ENCODE measurements at regions not wholly inside any gene's neighbourhood (a gene's known extent, or its start where the extent isn't known, plus 50 kb on each side); places are given as distances from the start of the nearest gene placed in this dataset.

- no peak for TF ChIP-seq ZNF462 (CRISPR knock-in tag; IDR thresholded peaks at IDR 0.05)
- TF ChIP-seq CTCF (conservative IDR thresholded peaks at IDR 0.05; ENCODE audit: low read depth in 2 of 2): no peak
- TF ChIP-seq REST (IDR thresholded peaks at IDR 0.05; ENCODE audit: unreplicated experiment): no peak
- no peak for TF ChIP-seq ETS1 (IDR thresholded peaks at IDR 0.05)
Measured at GRCh38 chr7:84821671-84822534, 365.0 kb downstream of the SEMA3D start (continued).

All from GM23338 (cell line).